ENCODE measurements at regions not wholly inside any gene's neighbourhood (a gene's known extent, or its start where the extent isn't known, plus 50 kb on each side); places are given as distances from the start of the nearest gene placed in this dataset.

DNA sequence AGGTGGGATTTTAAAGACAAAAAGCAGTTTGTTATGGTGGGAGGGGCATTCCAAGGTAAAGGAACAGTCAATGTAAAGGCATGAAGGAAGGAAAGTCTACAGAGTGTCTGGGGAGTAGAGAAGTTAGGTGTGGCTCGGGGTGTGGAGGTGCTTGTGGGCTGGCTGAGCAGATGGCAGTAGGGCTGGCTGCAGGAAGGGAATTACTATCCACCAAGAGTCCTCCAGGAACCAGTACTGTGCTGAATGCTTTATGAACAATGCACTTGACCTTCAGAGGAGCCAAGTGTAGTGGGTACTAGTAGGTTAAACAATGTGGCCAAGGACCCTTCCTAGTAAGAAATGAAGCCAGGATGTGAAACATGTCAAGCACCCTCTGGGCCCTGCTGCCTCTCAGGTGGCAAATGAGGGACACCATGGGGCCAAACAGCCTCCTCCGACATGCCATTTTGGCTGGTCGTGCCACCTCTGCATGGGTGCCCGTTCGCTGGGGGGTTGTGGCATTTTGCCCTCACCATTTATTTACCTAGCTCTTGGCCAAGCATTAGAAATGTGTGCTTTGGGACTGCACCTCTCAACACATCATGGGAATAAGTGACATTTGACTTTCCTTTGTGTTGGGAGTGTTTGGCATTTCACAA, 123.6 kb upstream of the TENM4 start:
- no peaks in the 10 kb centered on the region for H4K20me1 ChIP-seq (replicated peaks; ENCODE audit: control insufficient read depth, extremely low read depth, insufficient read depth, low read length)
- no peak overlapping the region for H3K9ac ChIP-seq (replicated peaks; ENCODE audit: extremely low read depth, insufficient read depth, low read length)
- no peak overlapping the region for H2AFZ ChIP-seq (ENCODE audit: low read depth, low read length)
- no peaks in the 10 kb centered on the region for H3K27me3 ChIP-seq (ENCODE audit: control insufficient read depth in 2 of 2, insufficient read depth in 2 of 2, low read length in 2 of 2)
- FAIRE-seq (no peak), DNase-seq (ENCODE audit: low read depth, low spot score) (no peak)
- H3K27ac ChIP-seq (ENCODE audit: insufficient read depth, low read depth, low read length): no peak overlapping the region
- no peak for TF ChIP-seq MYC (IDR thresholded peaks at IDR 0.05; ENCODE audit: low read depth, low read length)
- no peak for TF ChIP-seq FOS (IDR thresholded peaks at IDR 0.05; ENCODE audit: borderline replicate concordance, insufficient read depth, low read length)
- no peak for TF ChIP-seq MAX (IDR thresholded peaks at IDR 0.05; ENCODE audit: insufficient read depth, insufficient read length)
- no peak overlapping the region for H3K4me2 ChIP-seq (ENCODE audit: insufficient read depth, low read length)
- H3K4me1 ChIP-seq (ENCODE audit: control insufficient read depth, extremely low read depth, insufficient read depth, low read length): no peaks in the 10 kb centered on the region
- ChIA-PET CTCF (no interaction called here), POLR2A (no interaction called here)
- dilution Hi-C loops (cut with MboI; ENCODE audit: extremely low pct_ligation_motif_present, low sequenced_read_pairs): no loop called here
- H3K9me3 ChIP-seq (replicated peaks; ENCODE audit: control insufficient read depth, insufficient read depth, low read length): peaks cover 1% of the 10 kb centered on the region
- intact Hi-C loops (cut with micrococcal nuclease): no loop called here
- no peaks in the 10 kb centered on the region for H3K79me2 ChIP-seq (ENCODE audit: control insufficient read depth, insufficient read depth, low read length)
- H3K36me3 ChIP-seq (ENCODE audit: control insufficient read depth in 2 of 2, extremely low read depth in 1 of 2, insufficient read depth in 2 of 2, low read length in 2 of 2): no peaks in the 10 kb centered on the region
- H3K9me1 ChIP-seq (replicated peaks; ENCODE audit: control insufficient read depth, extremely low read depth, insufficient read depth, low read length): no peaks in the 10 kb centered on the region
- H3K4me3 ChIP-seq (replicated peaks in 1 of 3; ENCODE audit: insufficient read depth in 1 of 3, low read depth in 1 of 3, low read length in 3 of 3): no peak overlapping the region
- no TSS peak for BruUV-seq (replicated peaks)

- POLR2A ChIA-PET: no interaction called here
- CTCF ChIA-PET: no interaction called here
- dilution Hi-C loops (cut with MboI; ENCODE audit: extremely low pct_ligation_motif_present, low sequenced_read_pairs): no loop called here
Observed at GRCh38 chr11:79561496-79561895, 120.7 kb upstream of the TENM4 start.

More at GRCh38 chr11:79561496-79561895, 120.7 kb upstream of the TENM4 start:
- no peak for DNase-seq (ENCODE audit: low read depth, low spot score)
- Histone ChIP-seq H3K27ac (ENCODE audit: insufficient read depth, low read depth, low read length) (no peak overlapping the region), H3K79me2 (ENCODE audit: control insufficient read depth, insufficient read depth, low read length) (no peaks in the 10 kb centered on the region), H3K4me3 (replicated peaks in 1 of 3; ENCODE audit: insufficient read depth in 1 of 3, low read depth in 1 of 3, low read length in 3 of 3) (no peak overlapping the region), H2AFZ (ENCODE audit: low read depth, low read length) (no peak overlapping the region), H4K20me1 (replicated peaks; ENCODE audit: control insufficient read depth, extremely low read depth, insufficient read depth, low read length) (no peaks in the 10 kb centered on the region), H3K4me2 (ENCODE audit: insufficient read depth, low read length) (no peak overlapping the region), H3K9me3 (replicated peaks; ENCODE audit: control insufficient read depth, insufficient read depth, low read length) (peaks cover 1% of the 10 kb centered on the region), H3K27me3 (ENCODE audit: control insufficient read depth in 2 of 2, insufficient read depth in 2 of 2, low read length in 2 of 2) (no peaks in the 10 kb centered on the region), H3K9me1 (replicated peaks; ENCODE audit: control insufficient read depth, extremely low read depth, insufficient read depth, low read length) (no peaks in the 10 kb centered on the region), H3K36me3 (ENCODE audit: control insufficient read depth in 2 of 2, extremely low read depth in 1 of 2, insufficient read depth in 2 of 2, low read length in 2 of 2) (no peaks in the 10 kb centered on the region), H3K4me1 (ENCODE audit: control insufficient read depth, extremely low read depth, insufficient read depth, low read length) (no peaks in the 10 kb centered on the region), H3K9ac (replicated peaks; ENCODE audit: extremely low read depth, insufficient read depth, low read length) (no peak overlapping the region)
- no TSS peak for BruUV-seq (replicated peaks)
- intact Hi-C loops (cut with micrococcal nuclease): no loop called here
- TF ChIP-seq EZH2 (IDR thresholded peaks at IDR 0.05; ENCODE audit: borderline replicate concordance, low read depth, low read length, severe bottlenecking) (no peak), MYC (IDR thresholded peaks at IDR 0.05; ENCODE audit: low read depth, low read length) (no peak), MAX (IDR thresholded peaks at IDR 0.05; ENCODE audit: insufficient read depth, insufficient read length) (no peak), POLR2A (IDR thresholded peaks at IDR 0.05; ENCODE audit: low read depth, low read length) (no peak), GATA2 (IDR thresholded peaks at IDR 0.05; ENCODE audit: insufficient read depth, insufficient read length, low read depth, low read length) (no peak), FOS (IDR thresholded peaks at IDR 0.05; ENCODE audit: borderline replicate concordance, insufficient read depth, low read length) (no peak), POLR2AphosphoS5 (IDR thresholded peaks at IDR 0.05; ENCODE audit: insufficient read depth, low read depth, low read length) (no peak), JUN (IDR thresholded peaks at IDR 0.05; ENCODE audit: borderline replicate concordance, insufficient read depth, insufficient read length, low read depth) (no peak)
- TF ChIP-seq, protein P1, sequence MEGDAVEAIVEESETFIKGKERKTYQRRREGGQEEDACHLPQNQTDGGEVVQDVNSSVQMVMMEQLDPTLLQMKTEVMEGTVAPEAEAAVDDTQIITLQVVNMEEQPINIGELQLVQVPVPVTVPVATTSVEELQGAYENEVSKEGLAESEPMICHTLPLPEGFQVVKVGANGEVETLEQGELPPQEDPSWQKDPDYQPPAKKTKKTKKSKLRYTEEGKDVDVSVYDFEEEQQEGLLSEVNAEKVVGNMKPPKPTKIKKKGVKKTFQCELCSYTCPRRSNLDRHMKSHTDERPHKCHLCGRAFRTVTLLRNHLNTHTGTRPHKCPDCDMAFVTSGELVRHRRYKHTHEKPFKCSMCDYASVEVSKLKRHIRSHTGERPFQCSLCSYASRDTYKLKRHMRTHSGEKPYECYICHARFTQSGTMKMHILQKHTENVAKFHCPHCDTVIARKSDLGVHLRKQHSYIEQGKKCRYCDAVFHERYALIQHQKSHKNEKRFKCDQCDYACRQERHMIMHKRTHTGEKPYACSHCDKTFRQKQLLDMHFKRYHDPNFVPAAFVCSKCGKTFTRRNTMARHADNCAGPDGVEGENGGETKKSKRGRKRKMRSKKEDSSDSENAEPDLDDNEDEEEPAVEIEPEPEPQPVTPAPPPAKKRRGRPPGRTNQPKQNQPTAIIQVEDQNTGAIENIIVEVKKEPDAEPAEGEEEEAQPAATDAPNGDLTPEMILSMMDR (IDR thresholded peaks at IDR 0.05; ENCODE audit: extremely low read depth in 1 of 2, insufficient read depth in 1 of 2, low read depth in 1 of 2, low read length in 2 of 2): no peak
- FAIRE-seq: no peak
